ENCODE measurements at regions not wholly inside any gene's neighbourhood (a gene's known extent, or its start where the extent isn't known, plus 50 kb on each side); places are given as distances from the start of the nearest gene placed in this dataset.

- no peak for TF ChIP-seq TSHZ1 (tag by site-specific recombination; IDR thresholded peaks at IDR 0.05; ENCODE audit: borderline replicate concordance)
- no peak for TF ChIP-seq BCL11A (tag by site-specific recombination; IDR thresholded peaks at IDR 0.05; ENCODE audit: low read depth)
- no peak for TF ChIP-seq ZSCAN18 (tag by site-specific recombination; IDR thresholded peaks at IDR 0.05)
Measured at GRCh38 chr9:13445103-13445500, 165.6 kb upstream of the MPDZ start.

All from HEK293 (cell line).